ENCODE measurements at regions not wholly inside any gene's neighbourhood (a gene's known extent, or its start where the extent isn't known, plus 50 kb on each side); places are given as distances from the start of the nearest gene placed in this dataset.

DNA sequence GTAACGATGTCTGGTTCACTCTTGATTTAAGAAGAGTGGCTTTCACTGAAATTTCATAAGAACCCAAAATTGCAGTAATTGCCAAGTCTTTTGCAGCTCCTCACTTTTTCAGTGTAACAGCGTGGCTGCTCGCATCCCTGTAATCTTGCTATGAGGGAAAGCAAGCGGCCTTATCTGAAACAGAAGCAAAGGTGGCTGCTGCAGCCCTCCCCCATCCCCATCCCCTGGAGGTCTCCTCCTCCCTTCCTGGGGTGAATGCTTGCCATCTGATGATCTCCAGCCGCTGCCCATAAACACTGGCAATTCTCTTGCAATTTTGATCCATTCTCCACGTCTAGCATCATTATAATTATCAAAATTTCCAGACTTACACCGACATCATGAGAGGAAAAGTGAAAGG is 182.5 kb upstream of the ASIC2 start:
- CTCF ChIA-PET, result no interaction called here
- Histone ChIP-seq H3K36me3 (ENCODE audit: control insufficient read depth, insufficient read depth, low read length) (no peaks in the 10 kb centered on the region), H3K9me3 (no peaks in the 10 kb centered on the region), H3K27me3 (replicated peaks; ENCODE audit: control insufficient read depth, insufficient read depth, low read length) (peaks cover 1% of the 10 kb centered on the region), H3K4me3 (ENCODE audit: low read depth, low read length) (no peak overlapping the region), H3K4me1 (no peaks in the 10 kb centered on the region)
- Mint-ChIP-seq H3K9me3 (ENCODE audit: unreplicated experiment) (no peaks in the 10 kb centered on the region), H3K36me3 (ENCODE audit: insufficient read depth, unreplicated experiment) (no peaks in the 10 kb centered on the region), H3K27ac (ENCODE audit: unreplicated experiment) (no peak overlapping the region), H3K4me1 (ENCODE audit: low read depth, unreplicated experiment) (no peaks in the 10 kb centered on the region), H3K4me3 (ENCODE audit: unreplicated experiment) (no peak overlapping the region), H3K27me3 (ENCODE audit: insufficient read depth, unreplicated experiment) (peaks cover 18% of the 10 kb centered on the region)
- no peak for DNase-seq
- intact Hi-C loops (cut with micrococcal nuclease; ENCODE audit: unreplicated experiment), result no loop called here
- no TSS peak for BruUV-seq (replicated peaks)
- POLR2A ChIA-PET, result no interaction called here
- TF ChIP-seq CTCF (IDR thresholded peaks at IDR 0.05; ENCODE audit: insufficient read depth in 1 of 2, low read depth in 1 of 2, low read length in 1 of 2, severe bottlenecking in 1 of 2, unreplicated experiment in 1 of 2), result no peak

- no peak for DNase-seq
- no peaks in the 10 kb centered on the region for H3K27me3 Mint-ChIP-seq (ENCODE audit: insufficient read depth, unreplicated experiment)
- H3K36me3 ChIP-seq (ENCODE audit: control insufficient read depth, insufficient read depth, low read length), result no peaks in the 10 kb centered on the region
- no peak overlapping the region for H3K27ac Mint-ChIP-seq (ENCODE audit: unreplicated experiment)
- TF ChIP-seq CTCF (IDR thresholded peaks at IDR 0.05; ENCODE audit: insufficient read depth in 1 of 2, low read depth in 1 of 2, low read length in 1 of 2, severe bottlenecking in 1 of 2, unreplicated experiment in 1 of 2), result no peak
- BruUV-seq (replicated peaks), result no TSS peak
- CTCF ChIA-PET, result no interaction called here
- POLR2A ChIA-PET, result no interaction called here
- H3K36me3 Mint-ChIP-seq (ENCODE audit: insufficient read depth, unreplicated experiment), result no peaks in the 10 kb centered on the region
- H3K4me1 Mint-ChIP-seq (ENCODE audit: low read depth, unreplicated experiment), result no peaks in the 10 kb centered on the region
- intact Hi-C loops (cut with micrococcal nuclease; ENCODE audit: unreplicated experiment), result no loop called here
- H3K27me3 ChIP-seq (replicated peaks; ENCODE audit: control insufficient read depth, insufficient read depth, low read length), result no peaks in the 10 kb centered on the region; the same call in 1 of the 2 replicates
- no peaks in the 10 kb centered on the region for H3K9me3 ChIP-seq
- H3K4me3 Mint-ChIP-seq (ENCODE audit: unreplicated experiment), result no peak overlapping the region
- no peaks in the 10 kb centered on the region for H3K4me1 ChIP-seq
- H3K4me3 ChIP-seq (ENCODE audit: low read depth, low read length), result no peak overlapping the region
- no peaks in the 10 kb centered on the region for H3K9me3 Mint-ChIP-seq (ENCODE audit: unreplicated experiment)
Measured at GRCh38 chr17:33481652-33482051, 188.6 kb upstream of the ASIC2 start.

DNA sequence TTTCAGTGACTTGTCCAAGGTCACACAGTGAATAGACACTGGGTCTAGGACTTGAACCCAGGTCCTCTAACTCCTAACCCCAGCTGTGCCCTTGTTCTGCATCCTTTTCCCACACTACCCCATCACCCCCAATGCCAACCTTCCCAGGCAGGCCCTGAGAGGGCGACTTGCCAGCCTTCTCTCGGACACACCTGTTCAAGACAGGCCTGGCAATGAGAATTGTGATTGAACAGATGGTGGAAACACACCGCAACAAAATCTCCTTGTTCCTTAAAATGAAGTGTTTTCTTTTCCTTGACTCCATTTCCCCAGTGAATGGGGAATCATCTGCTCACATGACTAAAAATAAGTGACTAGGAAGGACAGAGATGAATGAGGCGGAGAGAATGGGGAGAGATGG is 189.5 kb upstream of the ASIC2 start:
- H3K4me1 Mint-ChIP-seq (ENCODE audit: low read depth, unreplicated experiment), result no peaks in the 10 kb centered on the region
- ChIA-PET CTCF (no interaction called here), POLR2A (no interaction called here)
- Histone ChIP-seq H3K4me1 (no peaks in the 10 kb centered on the region), H3K36me3 (ENCODE audit: control insufficient read depth, insufficient read depth, low read length) (no peaks in the 10 kb centered on the region), H3K4me3 (ENCODE audit: low read depth, low read length) (no peak overlapping the region), H3K9me3 (no peaks in the 10 kb centered on the region), H3K27me3 (replicated peaks; ENCODE audit: control insufficient read depth, insufficient read depth, low read length) (no peaks in the 10 kb centered on the region)
- no peak overlapping the region for H3K4me3 Mint-ChIP-seq (ENCODE audit: unreplicated experiment)
- no peak for TF ChIP-seq CTCF (IDR thresholded peaks at IDR 0.05; ENCODE audit: insufficient read depth in 1 of 2, low read depth in 1 of 2, low read length in 1 of 2, severe bottlenecking in 1 of 2, unreplicated experiment in 1 of 2)
- no peaks in the 10 kb centered on the region for H3K9me3 Mint-ChIP-seq (ENCODE audit: unreplicated experiment)
- no peak for DNase-seq
- no peaks in the 10 kb centered on the region for H3K27me3 Mint-ChIP-seq (ENCODE audit: insufficient read depth, unreplicated experiment)
- intact Hi-C loops (cut with micrococcal nuclease; ENCODE audit: unreplicated experiment), result no loop called here
- H3K27ac Mint-ChIP-seq (ENCODE audit: unreplicated experiment), result no peak overlapping the region
- no TSS peak for BruUV-seq (replicated peaks)
- H3K36me3 Mint-ChIP-seq (ENCODE audit: insufficient read depth, unreplicated experiment), result no peaks in the 10 kb centered on the region
